ENCODE measurements at regions not wholly inside any gene's neighbourhood (a gene's known extent, or its start where the extent isn't known, plus 50 kb on each side); places are given as distances from the start of the nearest gene placed in this dataset.
A peak's percentile ranks its signal among the peaks of the same experiment; 100 is the strongest.
"Not testable (repeated sequence)": the region's sequence is repeated elsewhere in the genome, so short reads cannot be mapped to it uniquely, and the experiment has no call there.

DNA sequence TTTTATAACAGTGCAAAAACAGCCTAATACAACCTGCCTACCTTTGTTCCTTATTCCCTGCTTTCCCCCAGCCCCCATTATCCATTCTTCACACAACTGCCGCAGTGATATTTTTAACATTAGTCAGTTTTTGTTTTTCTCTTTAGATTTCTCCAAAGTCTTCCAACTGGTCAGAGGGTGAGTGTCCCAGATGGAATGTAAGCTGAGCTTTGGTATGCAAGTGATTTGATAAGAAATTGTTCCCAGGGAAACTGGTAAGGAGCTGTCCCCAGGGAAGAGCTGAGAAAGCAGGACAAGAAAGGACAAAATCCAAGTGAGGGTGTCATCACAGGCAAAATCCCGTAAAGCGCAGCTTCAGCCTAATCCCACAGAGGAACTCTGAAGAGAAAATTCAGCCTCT, 475.5 kb upstream of the ADGRL3 start:
- H3K9me3 ChIP-seq (ENCODE audit: low read depth, low read length): no peaks in the 10 kb centered on the region
- H3K4me2 ChIP-seq (ENCODE audit: insufficient read depth, low read length): peak overlapping the region; percentile 27
- H2AFZ ChIP-seq (ENCODE audit: low read length): no peak overlapping the region
- no peaks in the 10 kb centered on the region for H3K27me3 ChIP-seq (ENCODE audit: insufficient read depth, low read length)
- DNase-seq (ENCODE audit: insufficient read length, low spot score, missing footprints): peak; percentile 43
- no peaks in the 10 kb centered on the region for H3K79me2 ChIP-seq (ENCODE audit: insufficient read depth, low read length)
- H3K36me3 ChIP-seq (ENCODE audit: insufficient read depth, low read length): no peaks in the 10 kb centered on the region
- peak overlapping the region; percentile 59 for H3K27ac ChIP-seq (ENCODE audit: low read depth, low read length)
- no peak overlapping the region for H3K4me3 ChIP-seq (ENCODE audit: insufficient read depth, low read length)
- H3K4me1 ChIP-seq (ENCODE audit: insufficient read depth, low read length): peaks cover 17% of the 10 kb centered on the region
- no peaks in the 10 kb centered on the region for H4K20me1 ChIP-seq (ENCODE audit: insufficient read depth, low read length)
- TF ChIP-seq, protein P1, sequence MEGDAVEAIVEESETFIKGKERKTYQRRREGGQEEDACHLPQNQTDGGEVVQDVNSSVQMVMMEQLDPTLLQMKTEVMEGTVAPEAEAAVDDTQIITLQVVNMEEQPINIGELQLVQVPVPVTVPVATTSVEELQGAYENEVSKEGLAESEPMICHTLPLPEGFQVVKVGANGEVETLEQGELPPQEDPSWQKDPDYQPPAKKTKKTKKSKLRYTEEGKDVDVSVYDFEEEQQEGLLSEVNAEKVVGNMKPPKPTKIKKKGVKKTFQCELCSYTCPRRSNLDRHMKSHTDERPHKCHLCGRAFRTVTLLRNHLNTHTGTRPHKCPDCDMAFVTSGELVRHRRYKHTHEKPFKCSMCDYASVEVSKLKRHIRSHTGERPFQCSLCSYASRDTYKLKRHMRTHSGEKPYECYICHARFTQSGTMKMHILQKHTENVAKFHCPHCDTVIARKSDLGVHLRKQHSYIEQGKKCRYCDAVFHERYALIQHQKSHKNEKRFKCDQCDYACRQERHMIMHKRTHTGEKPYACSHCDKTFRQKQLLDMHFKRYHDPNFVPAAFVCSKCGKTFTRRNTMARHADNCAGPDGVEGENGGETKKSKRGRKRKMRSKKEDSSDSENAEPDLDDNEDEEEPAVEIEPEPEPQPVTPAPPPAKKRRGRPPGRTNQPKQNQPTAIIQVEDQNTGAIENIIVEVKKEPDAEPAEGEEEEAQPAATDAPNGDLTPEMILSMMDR (IDR thresholded peaks at IDR 0.05; ENCODE audit: extremely low read depth, low read depth, low read length): no peak

GRCh38 chr4:60726779-60727178, 473.3 kb upstream of the ADGRL3 start:
- TF ChIP-seq, protein P1 (IDR thresholded peaks at IDR 0.05; ENCODE audit: extremely low read depth, low read depth, low read length): no peak
- Histone ChIP-seq H3K9me3 (ENCODE audit: low read depth, low read length) (no peaks in the 10 kb centered on the region), H3K4me2 (ENCODE audit: insufficient read depth, low read length) (no peak overlapping the region), H4K20me1 (ENCODE audit: insufficient read depth, low read length) (no peaks in the 10 kb centered on the region), H3K27me3 (ENCODE audit: insufficient read depth, low read length) (no peaks in the 10 kb centered on the region), H2AFZ (ENCODE audit: low read length) (no peak overlapping the region), H3K36me3 (ENCODE audit: insufficient read depth, low read length) (no peaks in the 10 kb centered on the region), H3K27ac (ENCODE audit: low read depth, low read length) (no peak overlapping the region), H3K4me1 (ENCODE audit: insufficient read depth, low read length) (peaks cover 17% of the 10 kb centered on the region), H3K79me2 (ENCODE audit: insufficient read depth, low read length) (no peaks in the 10 kb centered on the region), H3K4me3 (ENCODE audit: insufficient read depth, low read length) (no peak overlapping the region)
- no peak for DNase-seq (ENCODE audit: insufficient read length, low spot score, missing footprints)

DNA sequence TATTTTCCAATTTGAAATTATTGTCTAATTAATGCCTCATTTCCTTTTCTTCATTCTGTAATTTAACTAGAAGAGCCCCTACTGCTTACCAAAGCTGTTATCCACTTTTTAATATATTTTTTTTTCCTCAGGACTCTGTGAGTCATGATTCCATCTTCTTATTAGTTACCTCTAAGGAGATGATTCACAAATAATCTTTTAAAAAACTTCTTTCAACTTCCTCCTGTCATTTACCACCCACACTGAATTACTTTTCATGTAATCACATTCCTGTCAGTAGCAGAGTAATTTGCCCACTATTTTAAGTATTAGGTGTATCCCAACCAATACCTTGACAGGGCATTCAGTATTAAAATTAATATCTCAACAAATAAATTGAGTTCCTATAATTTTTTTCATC, 470.9 kb upstream of the ADGRL3 start:
- no peaks in the 10 kb centered on the region for H3K36me3 ChIP-seq (ENCODE audit: insufficient read depth, low read length)
- no peak overlapping the region for H2AFZ ChIP-seq (ENCODE audit: low read length)
- no peaks in the 10 kb centered on the region for H3K9me3 ChIP-seq (ENCODE audit: low read depth, low read length)
- H4K20me1 ChIP-seq (ENCODE audit: insufficient read depth, low read length): no peaks in the 10 kb centered on the region
- H3K4me1 ChIP-seq (ENCODE audit: insufficient read depth, low read length): peaks cover 10% of the 10 kb centered on the region
- no peak overlapping the region for H3K4me3 ChIP-seq (ENCODE audit: insufficient read depth, low read length)
- DNase-seq (ENCODE audit: insufficient read length, low spot score, missing footprints): no peak
- H3K79me2 ChIP-seq (ENCODE audit: insufficient read depth, low read length): no peaks in the 10 kb centered on the region
- H3K27me3 ChIP-seq (ENCODE audit: insufficient read depth, low read length): no peaks in the 10 kb centered on the region
- H3K4me2 ChIP-seq (ENCODE audit: insufficient read depth, low read length): no peak overlapping the region
- no peak overlapping the region for H3K27ac ChIP-seq (ENCODE audit: low read depth, low read length)
- TF ChIP-seq, protein P1 (IDR thresholded peaks at IDR 0.05; ENCODE audit: extremely low read depth, low read depth, low read length): no peak

- not testable (repeated sequence) for H3K4me1 ChIP-seq (ENCODE audit: insufficient read depth, low read length); H3K27me3 ChIP-seq (ENCODE audit: insufficient read depth, low read length); H3K4me2 ChIP-seq (ENCODE audit: insufficient read depth, low read length); H2AFZ ChIP-seq (ENCODE audit: low read length); H4K20me1 ChIP-seq (ENCODE audit: insufficient read depth, low read length); H3K9me3 ChIP-seq (ENCODE audit: low read depth, low read length); H3K4me3 ChIP-seq (ENCODE audit: insufficient read depth, low read length); H3K27ac ChIP-seq (ENCODE audit: low read depth, low read length); H3K36me3 ChIP-seq (ENCODE audit: insufficient read depth, low read length); DNase-seq (ENCODE audit: insufficient read length, low spot score, missing footprints); H3K79me2 ChIP-seq (ENCODE audit: insufficient read depth, low read length)
Measured at GRCh38 chr4:60729764-60730163, 470.4 kb upstream of the ADGRL3 start.

Data from osteoblast (primary cell).